H9 (cell line): ENCODE measurements at regions not wholly inside any gene's neighbourhood (a gene's known extent, or its start where the extent isn't known, plus 50 kb on each side); places are given as distances from the start of the nearest gene placed in this dataset.

Source experiments
- DNase-seq: peaks from one replicate; pipeline ENCODE4 v3.0.0-alpha.2; 2017
- H2AFZ ChIP-seq: one replicate; pipeline ENCODE4 v1.6.1; 2013; ENCODE audit warnings: mild to moderate bottlenecking, low read length, control low read depth, moderate library complexity
- H2AK5ac ChIP-seq: 2 replicates; pipeline ENCODE4 v1.6.1; 2013; ENCODE audit warnings: low read length, control low read depth, mixed read lengths; ENCODE audit not compliant: insufficient read length
- H2BK120ac ChIP-seq: one replicate; pipeline ENCODE4 v1.6.1; 2013; ENCODE audit warnings: low read depth, mild to moderate bottlenecking, low read length, control low read depth, inconsistent platforms; ENCODE audit not compliant: poor library complexity, severe bottlenecking
- H2BK12ac ChIP-seq: 2 replicates; pipeline ENCODE4 v1.6.1; 2013; ENCODE audit warnings: low read length, control low read depth, mixed read lengths, low read depth; ENCODE audit not compliant: insufficient read length
- H2BK15ac ChIP-seq: 2 replicates; pipeline ENCODE4 v1.6.1; 2013; ENCODE audit warnings: low read depth, low read length, control low read depth
- H2BK20ac ChIP-seq: one replicate; pipeline ENCODE4 v1.6.1; 2013; ENCODE audit warnings: low read depth, mild to moderate bottlenecking, low read length, control low read depth, inconsistent platforms; ENCODE audit not compliant: poor library complexity, severe bottlenecking
- H2BK5ac ChIP-seq: 2 replicates; pipeline ENCODE4 v1.6.1; 2013; ENCODE audit warnings: low read length, control low read depth, mixed read lengths; ENCODE audit not compliant: insufficient read length
- H3K14ac ChIP-seq: 2 replicates; pipeline ENCODE4 v1.6.1; 2013; ENCODE audit warnings: low read length, control low read depth; ENCODE audit not compliant: insufficient read depth
- H3K18ac ChIP-seq: 2 replicates; pipeline ENCODE4 v1.6.1; 2013; ENCODE audit warnings: low read depth, mild to moderate bottlenecking, mixed read lengths, low read length, control low read depth; ENCODE audit not compliant: insufficient read length
- H3K23ac ChIP-seq: 2 replicates; pipeline ENCODE4 v1.6.1; 2013; ENCODE audit warnings: low read length, control low read depth, mixed read lengths, low read depth; ENCODE audit not compliant: insufficient read length
- H3K23me2 ChIP-seq: 2 replicates; pipeline ENCODE4 v1.6.1; 2013; ENCODE audit warnings: low read depth, mild to moderate bottlenecking, mixed read lengths, low read length, control low read depth; ENCODE audit not compliant: insufficient read length, poor library complexity, severe bottlenecking
- H3K27ac ChIP-seq: 2 replicates; pipeline ENCODE4 v1.5.1; 2013; ENCODE audit warnings: low read length, control low read depth, mixed read lengths, low read depth; ENCODE audit not compliant: insufficient read length
- H3K27me3 ChIP-seq: 2 replicates; pipeline ENCODE4 v1.6.1; 2013; ENCODE audit warnings: low read length, control low read depth, inconsistent platforms; ENCODE audit not compliant: insufficient read depth
- H3K4ac ChIP-seq: 2 replicates; pipeline ENCODE4 v1.6.1; 2013; ENCODE audit warnings: low read depth, mild to moderate bottlenecking, control low read depth, inconsistent platforms, low read length, moderate library complexity
- H3K4me1 ChIP-seq: 2 replicates; pipeline ENCODE4 v1.6.1; 2013; ENCODE audit warnings: low read length, control low read depth, inconsistent platforms; ENCODE audit not compliant: insufficient read depth
- H3K4me2 ChIP-seq: 2 replicates; pipeline ENCODE4 v1.6.1; 2013; ENCODE audit warnings: low read length, control low read depth, mixed read lengths; ENCODE audit not compliant: insufficient read length, insufficient read depth
- H3K56ac ChIP-seq: 2 replicates; pipeline ENCODE4 v1.6.1; 2013; ENCODE audit warnings: low read depth, mild to moderate bottlenecking, mixed read lengths, low read length, control low read depth; ENCODE audit not compliant: insufficient read length
- H3K79me1 ChIP-seq: 2 replicates; pipeline ENCODE4 v1.6.1; 2013; ENCODE audit warnings: low read depth, mild to moderate bottlenecking, moderate library complexity, low read length, control low read depth, inconsistent platforms; ENCODE audit not compliant: insufficient read depth, poor library complexity, severe bottlenecking
- H3K79me2 ChIP-seq: 2 replicates; pipeline ENCODE4 v1.6.1; 2013; ENCODE audit warnings: low read length, control low read depth, inconsistent platforms; ENCODE audit not compliant: insufficient read depth
- H3K9ac ChIP-seq: 2 replicates; pipeline ENCODE4 v1.6.1; 2013; ENCODE audit warnings: low read length, control low read depth, mixed read lengths; ENCODE audit not compliant: insufficient read length; ENCODE audit errors: extremely low read depth
- H3K9me3 ChIP-seq: one replicate; pipeline ENCODE4 v1.6.1; 2013; ENCODE audit warnings: low read depth, low read length, inconsistent platforms; ENCODE audit not compliant: control insufficient read depth
- H3T11ph ChIP-seq: one replicate; pipeline ENCODE4 v1.6.1; 2013; ENCODE audit warnings: mild to moderate bottlenecking, low read length, control low read depth, inconsistent platforms
- H4K20me1 ChIP-seq: one replicate; pipeline ENCODE4 v1.6.1; 2013; ENCODE audit not compliant: control insufficient read depth, insufficient read length, insufficient read depth
- H4K5ac ChIP-seq: 2 replicates; pipeline ENCODE4 v1.6.1; 2013; ENCODE audit warnings: low read depth, mild to moderate bottlenecking, mixed read lengths, low read length, control low read depth; ENCODE audit not compliant: insufficient read length
- H4K8ac ChIP-seq: replicated peaks from 2 replicates; pipeline ENCODE4 v1.6.1; 2013; ENCODE audit warnings: low read length, control low read depth, mixed read lengths, low read depth; ENCODE audit not compliant: insufficient read length
- H4K91ac ChIP-seq: 2 replicates; pipeline ENCODE4 v1.6.1; 2013; ENCODE audit warnings: low read depth, mild to moderate bottlenecking, moderate library complexity, mixed read lengths, low read length, control low read depth; ENCODE audit not compliant: insufficient read length
- H3K27ac Mint-ChIP-seq, 3 experiments: 2 replicates in 2 of 3; 3 replicates in 1 of 3; pipeline ENCODE4 v1.8.0; 2020 to 2021; ENCODE audit warnings: mixed read lengths in 3 of 3, mild to moderate bottlenecking in 1 of 3, moderate library complexity in 1 of 3
- H3K27me3 Mint-ChIP-seq: 2 replicates; pipeline ENCODE4 v1.8.0; 2021; ENCODE audit warnings: low read depth, mild to moderate bottlenecking, moderate library complexity, mixed read lengths
- H3K36me3 Mint-ChIP-seq, 3 experiments: 2 replicates in 2 of 3; 3 replicates in 1 of 3; pipeline ENCODE4 v1.8.0; 2020 to 2021; ENCODE audit warnings: low read depth in 3 of 3, mixed read lengths in 3 of 3; ENCODE audit not compliant: insufficient read depth in 1 of 3
- H3K4me1 Mint-ChIP-seq, 2 experiments: 2 replicates each; pipeline ENCODE4 v1.8.0; 2020; ENCODE audit warnings: mixed read lengths in 2 of 2
- H3K4me3 Mint-ChIP-seq, 2 experiments: 2 replicates in 1 of 2; 3 replicates in 1 of 2; pipeline ENCODE4 v1.8.0; 2020 to 2021; ENCODE audit warnings: mild to moderate bottlenecking in 2 of 2, mixed read lengths in 2 of 2, moderate library complexity in 1 of 2
- H3K9me3 Mint-ChIP-seq, 2 experiments: 2 replicates in 1 of 2; 3 replicates in 1 of 2; pipeline ENCODE4 v1.8.0; 2020; ENCODE audit warnings: mild to moderate bottlenecking in 2 of 2, mixed read lengths in 2 of 2, moderate library complexity in 1 of 2
- WGBS: extraction: QIAGEN DNeasy Blood & Tissue Kit; methylation state at CpG from one replicate; pipeline ENCODE4 v1.1.7; 2013; ENCODE audit warnings: missing lambda C conversion rate, low lambda C conversion rate, mixed read lengths; ENCODE audit not compliant: insufficient read length; ENCODE audit errors: extremely low coverage; 5-methylcytosine and 5-hydroxymethylcytosine counted together
- TF ChIP-seq, protein P1 (sequence below): fragments of 200-600 bp; sonication (generic); conservative IDR thresholded peaks from 3 replicates; pipeline ENCODE4 v1.8.0; 2021; ENCODE audit warnings: antibody characterized with exemption, mild to moderate bottlenecking

DNA sequence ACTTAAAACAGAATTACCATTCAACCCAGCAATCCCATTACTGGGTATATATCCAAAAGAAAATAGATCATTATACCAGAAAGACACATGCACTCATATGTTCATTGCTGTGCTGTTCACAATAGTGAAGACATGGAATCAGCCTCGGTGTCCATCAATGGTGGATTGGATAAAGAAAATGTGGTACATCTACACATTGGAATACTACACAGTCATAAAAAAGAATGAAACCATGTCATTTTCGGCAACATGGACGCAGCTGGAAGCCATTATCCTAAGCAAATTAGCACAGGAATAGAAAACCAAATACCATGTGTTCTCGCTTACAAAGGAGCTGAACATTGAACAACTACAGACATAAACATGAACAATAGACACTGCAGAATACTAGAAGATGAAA, 244.8 kb upstream of the PROX1 start:
- H3K79me2 ChIP-seq, result no peaks in the 10 kb centered on the region
- H3K18ac ChIP-seq, result no peak overlapping the region
- H4K8ac ChIP-seq, result no peak overlapping the region
- no peak overlapping the region for H4K91ac ChIP-seq
- DNase-seq, result no peak
- H3K4ac ChIP-seq, result no peak overlapping the region
- H2BK15ac ChIP-seq, result no peak overlapping the region
- H3T11ph ChIP-seq, result no peak overlapping the region
- no peak overlapping the region for H2AFZ ChIP-seq
- H3K4me2 ChIP-seq, result no peak overlapping the region
- Mint-ChIP-seq H3K9me3 (peaks cover 5% of the 10 kb centered on the region in 2 experiments; a peak in 3 of 5 replicates), H3K36me3 (0 out of 7 replicates have a peak, but pooled peaks cover 0 to 3% (median 0%) of the 10 kb centered on the region in 3 experiments), H3K4me3 (no peak overlapping the region), H3K4me1 (no peaks in the 10 kb centered on the region), H3K27me3 (no peaks in the 10 kb centered on the region; the same call in 1 of the 2 replicates), H3K27ac (no peak overlapping the region)
- no peak overlapping the region for H3K9ac ChIP-seq
- H3K23me2 ChIP-seq, result no peaks in the 10 kb centered on the region
- no peaks in the 10 kb centered on the region for H3K9me3 ChIP-seq
- H3K14ac ChIP-seq, result no peak overlapping the region
- H3K79me1 ChIP-seq, result no peaks in the 10 kb centered on the region
- WGBS, result no CpG with 5 or more reads among the region's 4 CpGs
- H4K20me1 ChIP-seq, result no peaks in the 10 kb centered on the region
- H3K27ac ChIP-seq, result no peak overlapping the region
- TF ChIP-seq, protein P1, sequence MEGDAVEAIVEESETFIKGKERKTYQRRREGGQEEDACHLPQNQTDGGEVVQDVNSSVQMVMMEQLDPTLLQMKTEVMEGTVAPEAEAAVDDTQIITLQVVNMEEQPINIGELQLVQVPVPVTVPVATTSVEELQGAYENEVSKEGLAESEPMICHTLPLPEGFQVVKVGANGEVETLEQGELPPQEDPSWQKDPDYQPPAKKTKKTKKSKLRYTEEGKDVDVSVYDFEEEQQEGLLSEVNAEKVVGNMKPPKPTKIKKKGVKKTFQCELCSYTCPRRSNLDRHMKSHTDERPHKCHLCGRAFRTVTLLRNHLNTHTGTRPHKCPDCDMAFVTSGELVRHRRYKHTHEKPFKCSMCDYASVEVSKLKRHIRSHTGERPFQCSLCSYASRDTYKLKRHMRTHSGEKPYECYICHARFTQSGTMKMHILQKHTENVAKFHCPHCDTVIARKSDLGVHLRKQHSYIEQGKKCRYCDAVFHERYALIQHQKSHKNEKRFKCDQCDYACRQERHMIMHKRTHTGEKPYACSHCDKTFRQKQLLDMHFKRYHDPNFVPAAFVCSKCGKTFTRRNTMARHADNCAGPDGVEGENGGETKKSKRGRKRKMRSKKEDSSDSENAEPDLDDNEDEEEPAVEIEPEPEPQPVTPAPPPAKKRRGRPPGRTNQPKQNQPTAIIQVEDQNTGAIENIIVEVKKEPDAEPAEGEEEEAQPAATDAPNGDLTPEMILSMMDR, result no peak
- no peak overlapping the region for H3K56ac ChIP-seq
- no peak overlapping the region for H2AK5ac ChIP-seq
- H2BK120ac ChIP-seq, result no peak overlapping the region
- no peak overlapping the region for H2BK12ac ChIP-seq
- no peaks in the 10 kb centered on the region for H3K4me1 ChIP-seq
- H2BK20ac ChIP-seq, result no peak overlapping the region
- no peak overlapping the region for H2BK5ac ChIP-seq
- H3K27me3 ChIP-seq, result no peaks in the 10 kb centered on the region
- H3K23ac ChIP-seq, result no peak overlapping the region
- no peak overlapping the region for H4K5ac ChIP-seq
